ENCODE measurements at regions not wholly inside any gene's neighbourhood (a gene's known extent, or its start where the extent isn't known, plus 50 kb on each side); places are given as distances from the start of the nearest gene placed in this dataset.
"Not testable (repeated sequence)": the region's sequence is repeated elsewhere in the genome, so short reads cannot be mapped to it uniquely, and the experiment has no call there.

DNA sequence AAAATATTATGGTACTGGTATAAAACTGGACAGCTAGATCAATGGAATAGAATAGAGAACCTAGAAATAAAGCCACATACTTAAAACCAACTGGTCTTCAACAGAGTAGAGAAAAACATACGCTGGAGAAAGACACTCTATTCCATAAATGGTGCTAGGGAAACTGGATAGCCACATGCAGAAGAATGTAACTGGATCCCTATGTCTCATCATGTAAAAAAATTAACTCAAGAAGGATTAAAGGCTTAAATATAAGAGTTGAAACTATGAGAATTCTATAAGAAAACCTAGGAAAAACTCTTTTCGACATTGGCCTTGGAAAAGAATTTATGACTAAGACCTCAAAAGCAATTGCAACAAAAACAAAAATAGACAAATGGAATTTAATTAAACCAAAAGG is 114.6 kb downstream of the PCDH18 start:
- no peaks in the 10 kb centered on the region for H3K36me3 Mint-ChIP-seq (ENCODE audit: low read depth)
- no peaks in the 10 kb centered on the region for H3K4me1 Mint-ChIP-seq
- DNase-seq, result no peak
- H3K27ac Mint-ChIP-seq, result no peak overlapping the region
- peaks cover 11% of the 10 kb centered on the region for H3K9me3 Mint-ChIP-seq
- H3K4me3 Mint-ChIP-seq, result no peak overlapping the region
- no peaks in the 10 kb centered on the region for H3K27me3 Mint-ChIP-seq (ENCODE audit: low read depth, poor library complexity)
- TF ChIP-seq, protein P1, sequence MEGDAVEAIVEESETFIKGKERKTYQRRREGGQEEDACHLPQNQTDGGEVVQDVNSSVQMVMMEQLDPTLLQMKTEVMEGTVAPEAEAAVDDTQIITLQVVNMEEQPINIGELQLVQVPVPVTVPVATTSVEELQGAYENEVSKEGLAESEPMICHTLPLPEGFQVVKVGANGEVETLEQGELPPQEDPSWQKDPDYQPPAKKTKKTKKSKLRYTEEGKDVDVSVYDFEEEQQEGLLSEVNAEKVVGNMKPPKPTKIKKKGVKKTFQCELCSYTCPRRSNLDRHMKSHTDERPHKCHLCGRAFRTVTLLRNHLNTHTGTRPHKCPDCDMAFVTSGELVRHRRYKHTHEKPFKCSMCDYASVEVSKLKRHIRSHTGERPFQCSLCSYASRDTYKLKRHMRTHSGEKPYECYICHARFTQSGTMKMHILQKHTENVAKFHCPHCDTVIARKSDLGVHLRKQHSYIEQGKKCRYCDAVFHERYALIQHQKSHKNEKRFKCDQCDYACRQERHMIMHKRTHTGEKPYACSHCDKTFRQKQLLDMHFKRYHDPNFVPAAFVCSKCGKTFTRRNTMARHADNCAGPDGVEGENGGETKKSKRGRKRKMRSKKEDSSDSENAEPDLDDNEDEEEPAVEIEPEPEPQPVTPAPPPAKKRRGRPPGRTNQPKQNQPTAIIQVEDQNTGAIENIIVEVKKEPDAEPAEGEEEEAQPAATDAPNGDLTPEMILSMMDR (IDR thresholded peaks at IDR 0.05), result no peak

DNA sequence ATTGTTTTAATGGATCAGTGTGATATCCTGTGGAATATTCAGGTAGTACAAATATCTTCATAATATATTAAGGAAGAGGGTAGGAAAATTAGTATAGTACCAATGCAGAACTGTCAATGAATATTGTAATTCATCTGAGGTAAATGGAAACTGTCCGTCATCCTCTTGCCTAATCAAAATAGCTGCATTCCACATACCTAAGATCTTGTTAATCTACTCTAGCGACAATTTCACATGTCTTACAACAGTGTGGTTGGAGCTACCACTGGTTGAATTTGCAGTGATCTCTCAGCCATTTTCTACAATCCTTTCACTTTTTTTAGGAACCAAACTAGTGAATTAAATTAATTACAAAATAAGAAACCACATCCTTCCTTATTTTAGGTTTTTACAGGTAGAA is 117.5 kb downstream of the PCDH18 start:
- Mint-ChIP-seq H3K36me3 (ENCODE audit: low read depth) (no peaks in the 10 kb centered on the region), H3K4me3 (no peak overlapping the region), H3K9me3 (no peaks in the 10 kb centered on the region), H3K4me1 (no peaks in the 10 kb centered on the region), H3K27me3 (ENCODE audit: low read depth, poor library complexity) (no peaks in the 10 kb centered on the region), H3K27ac (no peak overlapping the region)
- TF ChIP-seq, protein P1 (IDR thresholded peaks at IDR 0.05), result no peak
- no peak for DNase-seq

DNA sequence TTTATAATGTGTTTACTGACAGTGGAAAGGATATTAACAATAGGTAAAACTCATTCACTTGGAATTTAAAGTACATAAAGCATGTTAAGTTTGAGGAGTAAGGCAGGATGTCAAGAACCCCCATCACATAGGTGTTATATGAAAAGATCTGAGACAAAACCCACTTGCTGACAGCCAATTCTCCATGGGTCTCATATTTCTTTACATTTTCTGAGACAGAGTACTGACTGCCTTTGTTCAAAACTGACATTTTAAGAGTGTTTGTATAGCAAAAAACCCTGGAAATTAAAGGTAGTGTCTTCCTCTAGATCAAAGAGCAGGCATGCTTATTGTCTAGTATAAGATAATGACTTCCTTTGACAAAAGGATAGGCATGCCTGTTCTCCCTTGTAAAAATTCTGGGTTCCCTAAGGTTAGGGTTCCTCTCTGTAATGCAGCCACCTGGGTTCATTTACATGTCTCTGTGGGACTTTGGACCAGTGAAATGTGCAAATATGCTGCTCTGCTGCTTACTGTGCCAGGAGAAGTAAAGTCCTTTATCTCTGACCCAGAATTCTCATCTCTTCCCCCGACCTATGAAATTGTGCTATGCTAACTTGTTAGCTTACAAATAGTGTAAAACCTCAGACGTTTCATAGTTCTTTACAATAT is 123.6 kb downstream of the PCDH18 start:
- DNase-seq, result no peak
- Mint-ChIP-seq H3K27ac (no peak overlapping the region), H3K36me3 (ENCODE audit: low read depth) (no peaks in the 10 kb centered on the region), H3K27me3 (ENCODE audit: low read depth, poor library complexity) (no peaks in the 10 kb centered on the region), H3K4me3 (no peak overlapping the region), H3K9me3 (peaks cover 5% of the 10 kb centered on the region), H3K4me1 (peaks cover 8% of the 10 kb centered on the region)
- TF ChIP-seq, protein P1 (IDR thresholded peaks at IDR 0.05), result no peak

DNA sequence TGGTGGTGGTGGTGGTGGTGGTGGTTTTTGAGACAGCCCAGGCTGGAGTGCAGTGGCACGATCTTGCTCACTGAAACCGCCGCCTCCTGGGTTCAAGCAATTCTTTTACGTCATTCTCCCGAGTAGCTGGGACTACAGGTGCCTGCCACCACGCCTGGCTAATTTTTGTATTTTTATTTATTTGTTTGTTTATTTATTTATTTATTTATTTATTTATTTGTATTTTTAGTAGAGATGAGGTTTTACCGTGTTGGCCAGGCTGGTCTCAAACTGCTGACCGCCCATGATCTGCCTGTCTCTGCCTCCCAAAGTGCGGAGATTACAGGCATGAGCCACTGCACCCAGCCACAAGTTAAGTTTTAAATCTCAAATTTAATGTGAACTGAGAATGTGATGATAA is 126.5 kb downstream of the PCDH18 start:
- not testable (repeated sequence) for H3K36me3 Mint-ChIP-seq (ENCODE audit: low read depth); H3K27ac Mint-ChIP-seq; H3K9me3 Mint-ChIP-seq; H3K4me3 Mint-ChIP-seq; H3K4me1 Mint-ChIP-seq; DNase-seq; H3K27me3 Mint-ChIP-seq (ENCODE audit: low read depth, poor library complexity)

DNA sequence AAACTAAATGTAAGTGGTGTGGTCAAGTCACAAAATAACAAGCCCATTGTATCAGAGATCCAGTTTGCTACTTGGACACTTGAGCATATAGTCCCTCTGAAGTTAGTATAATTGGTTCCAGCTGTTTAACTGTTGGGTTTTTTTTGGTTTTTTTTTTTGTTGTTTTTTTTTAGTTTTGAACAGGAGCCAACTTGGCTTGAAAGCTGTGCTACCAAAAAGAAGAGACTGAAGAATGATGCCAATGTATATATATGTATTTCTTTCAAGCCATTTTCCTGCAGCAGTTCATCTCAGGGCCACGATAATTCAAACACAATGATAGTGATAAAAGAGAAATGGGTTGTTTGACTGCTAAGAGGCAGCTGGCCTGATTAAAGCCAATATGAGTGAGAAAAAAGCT is 138.3 kb downstream of the PCDH18 start:
- TF ChIP-seq, protein P1 (IDR thresholded peaks at IDR 0.05), result no peak
- no peak for DNase-seq
- Mint-ChIP-seq H3K36me3 (ENCODE audit: low read depth) (no peaks in the 10 kb centered on the region), H3K4me1 (peaks cover 6% of the 10 kb centered on the region), H3K27ac (no peak overlapping the region), H3K9me3 (no peaks in the 10 kb centered on the region), H3K4me3 (no peak overlapping the region), H3K27me3 (ENCODE audit: low read depth, poor library complexity) (no peaks in the 10 kb centered on the region)

DNA sequence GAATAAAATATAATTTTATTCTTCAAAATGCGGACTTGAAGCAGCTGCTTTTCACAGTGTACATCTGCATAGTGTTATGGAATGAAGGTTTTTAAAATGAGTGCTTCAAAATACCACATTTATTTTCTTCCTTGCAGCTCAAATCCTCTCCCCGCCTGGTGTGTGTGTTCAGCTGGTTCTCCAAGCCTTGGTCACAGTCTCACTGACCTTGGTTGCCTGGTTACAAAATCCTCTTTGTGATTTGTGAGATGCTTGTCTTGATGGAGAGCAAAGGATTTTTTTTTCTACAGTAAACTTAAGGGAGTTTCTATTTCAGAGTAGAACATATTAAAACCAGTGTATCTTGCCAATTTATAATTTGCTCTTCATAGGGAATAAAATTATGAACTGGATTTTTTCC is 139.2 kb downstream of the PCDH18 start:
- DNase-seq, result peak; percentile 10
- no peaks in the 10 kb centered on the region for H3K27me3 Mint-ChIP-seq (ENCODE audit: low read depth, poor library complexity)
- no peaks in the 10 kb centered on the region for H3K36me3 Mint-ChIP-seq (ENCODE audit: low read depth)
- peaks cover 6% of the 10 kb centered on the region for H3K4me1 Mint-ChIP-seq
- TF ChIP-seq, protein P1 (IDR thresholded peaks at IDR 0.05), result no peak
- H3K27ac Mint-ChIP-seq, result peak overlapping the region; percentile 24
- H3K4me3 Mint-ChIP-seq, result no peak overlapping the region
- no peaks in the 10 kb centered on the region for H3K9me3 Mint-ChIP-seq

Measured in nephron progenitor cell (in vitro differentiated cells).